ENCODE measurements at regions not wholly inside any gene's neighbourhood (a gene's known extent, or its start where the extent isn't known, plus 50 kb on each side); places are given as distances from the start of the nearest gene placed in this dataset.

GRCh38 chrX:8305350-8305749, 134.3 kb upstream of the VCX2 start:
- FAIRE-seq (no peak), DNase-seq (ENCODE audit: low read depth in 1 of 2, low spot score in 2 of 2) (no peak)
- no peak overlapping the region for H4K8ac ChIP-seq (ENCODE audit: extremely low read depth, insufficient read depth, low read length)
- no peak overlapping the region for H3K4me2 ChIP-seq (ENCODE audit: insufficient read depth in 1 of 2, low read depth in 2 of 2, low read length in 2 of 2)
- ChIA-PET POLR2A (ENCODE audit: partially characterized antibody) (no interaction called here), CTCF (ENCODE audit: partially characterized antibody) (interaction anchor here (1.3 kb wide), 1 partner anchor 46 kb away, joined by 5 read pairs; no protein-coding TSS in a partner anchor)
- H3K23ac ChIP-seq (ENCODE audit: insufficient read length), result no peak overlapping the region
- H2BK20ac ChIP-seq (ENCODE audit: low read length), result no peak overlapping the region
- no peak overlapping the region for H3K56ac ChIP-seq (replicated peaks; ENCODE audit: insufficient read length, low read depth, low read length)
- no peak overlapping the region for H2BK15ac ChIP-seq (ENCODE audit: low read length)
- no peaks in the 10 kb centered on the region for H3K79me2 ChIP-seq (ENCODE audit: control insufficient read depth in 1 of 2, insufficient read depth in 2 of 2, low read length in 2 of 2)
- H2AFZ ChIP-seq (ENCODE audit: low read length), result no peak overlapping the region
- no peak overlapping the region for H2BK120ac ChIP-seq (replicated peaks; ENCODE audit: low read depth, low read length)
- no peak overlapping the region for H3K27ac ChIP-seq (ENCODE audit: low read depth, low read length)
- H3K4me3 ChIP-seq (ENCODE audit: extremely low read depth in 1 of 4, insufficient read depth in 2 of 4, low read depth in 3 of 4, low read length in 4 of 4), result no peak overlapping the region
- H3K4ac ChIP-seq (replicated peaks; ENCODE audit: insufficient read length, low read depth, low read length), result no peak overlapping the region
- no peaks in the 10 kb centered on the region for H4K20me1 ChIP-seq (replicated peaks in 1 of 2; ENCODE audit: control insufficient read depth in 1 of 2, insufficient read depth in 2 of 2, low read length in 2 of 2)
- no peaks in the 10 kb centered on the region for H3K4me1 ChIP-seq (replicated peaks in 1 of 4; ENCODE audit: control insufficient read depth in 3 of 4, insufficient read depth in 4 of 4, low read length in 3 of 4)
- H3K36me3 ChIP-seq (ENCODE audit: control insufficient read depth in 2 of 4, insufficient read depth in 4 of 4, low read length in 3 of 4), result no peaks in the 10 kb centered on the region
- WGBS, 2 experiments (ENCODE audit: extremely low coverage in 1 of 2, insufficient coverage in 1 of 2, insufficient read length in 1 of 2, insufficient replicate concordance in 2 of 2, low coverage in 1 of 2, low lambda C conversion rate in 2 of 2, missing lambda C conversion rate in 1 of 2), result 97% methylated on average over 9 of the region's 9 CpGs; no CpG with 5 or more reads in 1 of the 2 experiments
- H3K9me3 ChIP-seq (ENCODE audit: insufficient read depth in 2 of 2, low read depth in 1 of 2, low read length in 1 of 2), result no peaks in the 10 kb centered on the region
- no peak overlapping the region for H3K9ac ChIP-seq (replicated peaks in 1 of 4; ENCODE audit: extremely low read depth in 1 of 4, low read depth in 3 of 4, low read length in 3 of 4)
- H2AK5ac ChIP-seq (ENCODE audit: low read depth, low read length), result no peak overlapping the region
- H4K91ac ChIP-seq (replicated peaks; ENCODE audit: insufficient read length, low read length), result no peak overlapping the region
- H3K14ac ChIP-seq (ENCODE audit: insufficient read length), result no peak overlapping the region
- H2BK5ac ChIP-seq (ENCODE audit: low read depth, low read length), result no peak overlapping the region
- H3K18ac ChIP-seq (ENCODE audit: extremely low read depth, low read length), result no peak overlapping the region
- H3K27me3 ChIP-seq (replicated peaks in 1 of 4; ENCODE audit: control insufficient read depth in 3 of 4, extremely low read depth in 1 of 4, insufficient read depth in 3 of 4, low read length in 3 of 4), result no peaks in the 10 kb centered on the region
- no peaks in the 10 kb centered on the region for H3K79me1 ChIP-seq (ENCODE audit: low read depth, low read length)
- H4K5ac ChIP-seq (ENCODE audit: insufficient read length, low read depth, low read length), result no peak overlapping the region
- H3K23me2 ChIP-seq (ENCODE audit: low read depth, low read length), result no peaks in the 10 kb centered on the region
- no peak overlapping the region for H2BK12ac ChIP-seq (ENCODE audit: low read depth, low read length)
- TF ChIP-seq FOSL1 (IDR thresholded peaks at IDR 0.05; ENCODE audit: insufficient read depth, low read depth, low read length) (no peak), POLR2A (IDR thresholded peaks at IDR 0.05; ENCODE audit: control extremely low read depth in 1 of 2, low read depth in 2 of 2, low read length in 2 of 2) (no peak), KDM1A (IDR thresholded peaks at IDR 0.05; ENCODE audit: borderline replicate concordance, low read length) (no peak), POLR2AphosphoS5 (IDR thresholded peaks at IDR 0.05; ENCODE audit: low read depth, low read length) (no peak)
